H9 (cell line): ENCODE measurements at regions not wholly inside any gene's neighbourhood (a gene's known extent, or its start where the extent isn't known, plus 50 kb on each side); places are given as distances from the start of the nearest gene placed in this dataset.

Experiments used
- DNase-seq: peaks from one replicate; pipeline ENCODE4 v3.0.0-alpha.2; 2017
- H2AFZ ChIP-seq: one replicate; pipeline ENCODE4 v1.6.1; 2013; ENCODE audit warnings: mild to moderate bottlenecking, low read length, control low read depth, moderate library complexity
- H2AK5ac ChIP-seq: 2 replicates; pipeline ENCODE4 v1.6.1; 2013; ENCODE audit warnings: low read length, control low read depth, mixed read lengths; ENCODE audit not compliant: insufficient read length
- H2BK120ac ChIP-seq: one replicate; pipeline ENCODE4 v1.6.1; 2013; ENCODE audit warnings: low read depth, mild to moderate bottlenecking, low read length, control low read depth, inconsistent platforms; ENCODE audit not compliant: poor library complexity, severe bottlenecking
- H2BK12ac ChIP-seq: 2 replicates; pipeline ENCODE4 v1.6.1; 2013; ENCODE audit warnings: low read length, control low read depth, mixed read lengths, low read depth; ENCODE audit not compliant: insufficient read length
- H2BK15ac ChIP-seq: 2 replicates; pipeline ENCODE4 v1.6.1; 2013; ENCODE audit warnings: low read depth, low read length, control low read depth
- H2BK20ac ChIP-seq: one replicate; pipeline ENCODE4 v1.6.1; 2013; ENCODE audit warnings: low read depth, mild to moderate bottlenecking, low read length, control low read depth, inconsistent platforms; ENCODE audit not compliant: poor library complexity, severe bottlenecking
- H2BK5ac ChIP-seq: 2 replicates; pipeline ENCODE4 v1.6.1; 2013; ENCODE audit warnings: low read length, control low read depth, mixed read lengths; ENCODE audit not compliant: insufficient read length
- H3K14ac ChIP-seq: 2 replicates; pipeline ENCODE4 v1.6.1; 2013; ENCODE audit warnings: low read length, control low read depth; ENCODE audit not compliant: insufficient read depth
- H3K18ac ChIP-seq: 2 replicates; pipeline ENCODE4 v1.6.1; 2013; ENCODE audit warnings: low read depth, mild to moderate bottlenecking, mixed read lengths, low read length, control low read depth; ENCODE audit not compliant: insufficient read length
- H3K23ac ChIP-seq: 2 replicates; pipeline ENCODE4 v1.6.1; 2013; ENCODE audit warnings: low read length, control low read depth, mixed read lengths, low read depth; ENCODE audit not compliant: insufficient read length
- H3K23me2 ChIP-seq: 2 replicates; pipeline ENCODE4 v1.6.1; 2013; ENCODE audit warnings: low read depth, mild to moderate bottlenecking, mixed read lengths, low read length, control low read depth; ENCODE audit not compliant: insufficient read length, poor library complexity, severe bottlenecking
- H3K27ac ChIP-seq: 2 replicates; pipeline ENCODE4 v1.5.1; 2013; ENCODE audit warnings: low read length, control low read depth, mixed read lengths, low read depth; ENCODE audit not compliant: insufficient read length
- H3K27me3 ChIP-seq: 2 replicates; pipeline ENCODE4 v1.6.1; 2013; ENCODE audit warnings: low read length, control low read depth, inconsistent platforms; ENCODE audit not compliant: insufficient read depth
- H3K4ac ChIP-seq: 2 replicates; pipeline ENCODE4 v1.6.1; 2013; ENCODE audit warnings: low read depth, mild to moderate bottlenecking, control low read depth, inconsistent platforms, low read length, moderate library complexity
- H3K4me1 ChIP-seq: 2 replicates; pipeline ENCODE4 v1.6.1; 2013; ENCODE audit warnings: low read length, control low read depth, inconsistent platforms; ENCODE audit not compliant: insufficient read depth
- H3K4me2 ChIP-seq: 2 replicates; pipeline ENCODE4 v1.6.1; 2013; ENCODE audit warnings: low read length, control low read depth, mixed read lengths; ENCODE audit not compliant: insufficient read length, insufficient read depth
- H3K56ac ChIP-seq: 2 replicates; pipeline ENCODE4 v1.6.1; 2013; ENCODE audit warnings: low read depth, mild to moderate bottlenecking, mixed read lengths, low read length, control low read depth; ENCODE audit not compliant: insufficient read length
- H3K79me1 ChIP-seq: 2 replicates; pipeline ENCODE4 v1.6.1; 2013; ENCODE audit warnings: low read depth, mild to moderate bottlenecking, moderate library complexity, low read length, control low read depth, inconsistent platforms; ENCODE audit not compliant: insufficient read depth, poor library complexity, severe bottlenecking
- H3K79me2 ChIP-seq: 2 replicates; pipeline ENCODE4 v1.6.1; 2013; ENCODE audit warnings: low read length, control low read depth, inconsistent platforms; ENCODE audit not compliant: insufficient read depth
- H3K9ac ChIP-seq: 2 replicates; pipeline ENCODE4 v1.6.1; 2013; ENCODE audit warnings: low read length, control low read depth, mixed read lengths; ENCODE audit not compliant: insufficient read length; ENCODE audit errors: extremely low read depth
- H3K9me3 ChIP-seq: one replicate; pipeline ENCODE4 v1.6.1; 2013; ENCODE audit warnings: low read depth, low read length, inconsistent platforms; ENCODE audit not compliant: control insufficient read depth
- H3T11ph ChIP-seq: one replicate; pipeline ENCODE4 v1.6.1; 2013; ENCODE audit warnings: mild to moderate bottlenecking, low read length, control low read depth, inconsistent platforms
- H4K20me1 ChIP-seq: one replicate; pipeline ENCODE4 v1.6.1; 2013; ENCODE audit not compliant: control insufficient read depth, insufficient read length, insufficient read depth
- H4K5ac ChIP-seq: 2 replicates; pipeline ENCODE4 v1.6.1; 2013; ENCODE audit warnings: low read depth, mild to moderate bottlenecking, mixed read lengths, low read length, control low read depth; ENCODE audit not compliant: insufficient read length
- H4K8ac ChIP-seq: replicated peaks from 2 replicates; pipeline ENCODE4 v1.6.1; 2013; ENCODE audit warnings: low read length, control low read depth, mixed read lengths, low read depth; ENCODE audit not compliant: insufficient read length
- H4K91ac ChIP-seq: 2 replicates; pipeline ENCODE4 v1.6.1; 2013; ENCODE audit warnings: low read depth, mild to moderate bottlenecking, moderate library complexity, mixed read lengths, low read length, control low read depth; ENCODE audit not compliant: insufficient read length
- H3K27ac Mint-ChIP-seq, 3 experiments: 2 replicates in 2 of 3; 3 replicates in 1 of 3; pipeline ENCODE4 v1.8.0; 2020 to 2021; ENCODE audit warnings: mixed read lengths in 3 of 3, mild to moderate bottlenecking in 1 of 3, moderate library complexity in 1 of 3
- H3K27me3 Mint-ChIP-seq: 2 replicates; pipeline ENCODE4 v1.8.0; 2021; ENCODE audit warnings: low read depth, mild to moderate bottlenecking, moderate library complexity, mixed read lengths
- H3K36me3 Mint-ChIP-seq, 3 experiments: 2 replicates in 2 of 3; 3 replicates in 1 of 3; pipeline ENCODE4 v1.8.0; 2020 to 2021; ENCODE audit warnings: low read depth in 3 of 3, mixed read lengths in 3 of 3; ENCODE audit not compliant: insufficient read depth in 1 of 3
- H3K4me1 Mint-ChIP-seq, 2 experiments: 2 replicates each; pipeline ENCODE4 v1.8.0; 2020; ENCODE audit warnings: mixed read lengths in 2 of 2
- H3K4me3 Mint-ChIP-seq, 2 experiments: 2 replicates in 1 of 2; 3 replicates in 1 of 2; pipeline ENCODE4 v1.8.0; 2020 to 2021; ENCODE audit warnings: mild to moderate bottlenecking in 2 of 2, mixed read lengths in 2 of 2, moderate library complexity in 1 of 2
- H3K9me3 Mint-ChIP-seq, 2 experiments: 2 replicates in 1 of 2; 3 replicates in 1 of 2; pipeline ENCODE4 v1.8.0; 2020; ENCODE audit warnings: mild to moderate bottlenecking in 2 of 2, mixed read lengths in 2 of 2, moderate library complexity in 1 of 2
- CTCF ChIP-seq: fragments of 200-600 bp; sonication (generic); conservative IDR thresholded peaks from 3 replicates; pipeline ENCODE4 v1.8.0; 2021; ENCODE audit warnings: antibody characterized with exemption, mild to moderate bottlenecking
- WGBS: extraction: QIAGEN DNeasy Blood & Tissue Kit; methylation state at CpG from one replicate; pipeline ENCODE4 v1.1.7; 2013; ENCODE audit warnings: missing lambda C conversion rate, low lambda C conversion rate, mixed read lengths; ENCODE audit not compliant: insufficient read length; ENCODE audit errors: extremely low coverage; 5-methylcytosine and 5-hydroxymethylcytosine counted together

DNA sequence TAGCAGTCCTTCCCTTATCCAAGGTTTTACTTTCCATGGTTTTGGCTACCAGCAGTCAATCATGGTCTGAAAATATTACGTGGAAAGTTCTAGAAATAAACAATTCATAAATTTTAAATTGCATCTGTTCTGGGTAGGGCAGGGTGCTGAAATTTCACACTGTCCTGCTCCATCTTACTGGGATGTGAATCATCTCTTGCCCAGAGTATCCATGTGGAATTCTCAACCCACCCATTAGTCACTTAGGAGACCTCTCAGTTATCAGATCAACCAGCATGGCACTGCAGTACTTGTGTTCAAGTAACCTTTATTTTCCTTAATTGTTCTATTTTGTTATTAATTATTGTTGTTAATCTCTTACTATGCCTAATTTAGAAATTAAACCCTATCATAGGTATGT, 202.8 kb upstream of the CPHXL start:
- no peak overlapping the region for H2BK20ac ChIP-seq
- H3K23me2 ChIP-seq, result no peaks in the 10 kb centered on the region
- H3K4me1 Mint-ChIP-seq, result peaks cover 3 to 4% of the 10 kb centered on the region in 2 experiments; a peak in 2 of 4 replicates
- H3K79me1 ChIP-seq, result no peaks in the 10 kb centered on the region
- no peak overlapping the region for H3K27ac ChIP-seq
- H3K9ac ChIP-seq, result no peak overlapping the region
- DNase-seq, result no peak
- H2AK5ac ChIP-seq, result no peak overlapping the region
- TF ChIP-seq CTCF, result no peak
- no peak overlapping the region for H3K4me3 Mint-ChIP-seq
- H3K4ac ChIP-seq, result no peak overlapping the region
- H3K27me3 ChIP-seq, result peaks cover 75% of the 10 kb centered on the region
- H3K4me1 ChIP-seq, result no peaks in the 10 kb centered on the region
- no peak overlapping the region for H4K91ac ChIP-seq
- no peak overlapping the region for H3K56ac ChIP-seq
- no peaks in the 10 kb centered on the region for H4K20me1 ChIP-seq
- no peak overlapping the region for H3K18ac ChIP-seq
- no peak overlapping the region for H2BK12ac ChIP-seq
- H3K27ac Mint-ChIP-seq, result no peak overlapping the region
- no peak overlapping the region for H3K23ac ChIP-seq
- H4K8ac ChIP-seq, result no peak overlapping the region
- H3K4me2 ChIP-seq, result no peak overlapping the region
- no peak overlapping the region for H2BK15ac ChIP-seq
- H2BK5ac ChIP-seq, result no peak overlapping the region
- peaks cover 7% of the 10 kb centered on the region for H3K9me3 ChIP-seq
- H3K14ac ChIP-seq, result no peak overlapping the region
- no peaks in the 10 kb centered on the region for H3K79me2 ChIP-seq
- H3K36me3 Mint-ChIP-seq, result no peaks in the 10 kb centered on the region
- WGBS, result no CpG with 5 or more reads among the region's 1 CpG
- no peak overlapping the region for H2BK120ac ChIP-seq
- peaks cover 100% of the 10 kb centered on the region for H3K27me3 Mint-ChIP-seq
- no peak overlapping the region for H4K5ac ChIP-seq
- no peak overlapping the region for H2AFZ ChIP-seq
- no peak overlapping the region for H3T11ph ChIP-seq
- peaks cover 19 to 25% of the 10 kb centered on the region in 2 experiments for H3K9me3 Mint-ChIP-seq
